Sigmoid colon (tissue), 4 donors: ENCODE measurements at regions not wholly inside any gene's neighbourhood (a gene's known extent, or its start where the extent isn't known, plus 50 kb on each side); places are given as distances from the start of the nearest gene placed in this dataset.
"Not testable (repeated sequence)": the region's sequence is repeated elsewhere in the genome, so short reads cannot be mapped to it uniquely, and the experiment has no call there.

Source experiments
- POLR2A ChIP-seq, 2 donors: fragments of 450-650 bp; IDR thresholded peaks; one replicate each; pipeline ENCODE4 v1.6.1; 2016; ENCODE audit warnings: antibody characterized with exemption in 2 of 2, mild to moderate bottlenecking in 2 of 2, moderate library complexity in 2 of 2
- POLR2AphosphoS5 ChIP-seq, 4 donors: sonication (generic); formaldehyde crosslinking; IDR thresholded peaks; one replicate each; pipeline ENCODE4 v1.6.1; 2017; ENCODE audit warnings: antibody characterized with exemption in 4 of 4
- TF ChIP-seq, protein P1 (sequence below), 4 experiments: fragments of 450-650 bp in 3 of 4; fragments of 200-600 bp in 1 of 4; IDR thresholded peaks; one replicate each; pipeline ENCODE4 v1.5.1; 2016 to 2019; ENCODE audit warnings: antibody characterized with exemption in 4 of 4, mild to moderate bottlenecking in 3 of 4, moderate library complexity in 2 of 4

DNA sequence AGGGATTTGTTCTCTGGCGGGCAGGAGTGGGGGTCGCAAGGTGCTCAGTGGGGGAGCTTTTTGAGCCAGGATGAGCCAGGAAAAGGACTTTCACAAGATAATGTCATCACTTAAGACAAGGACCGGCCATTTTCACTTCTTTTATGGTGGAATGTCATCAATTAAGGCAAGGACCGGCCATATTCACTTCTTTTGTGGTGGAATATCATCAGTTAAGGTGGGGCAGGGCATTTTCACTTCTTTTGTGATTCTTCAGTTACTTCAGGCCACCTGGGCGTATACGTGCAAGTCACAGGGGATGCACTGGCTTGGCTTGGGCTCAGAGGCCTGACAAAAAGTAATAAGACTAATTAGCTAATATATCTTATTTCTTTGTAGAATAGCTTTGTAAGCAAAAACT, 252.1 kb upstream of the TYRP1 start:
- TF ChIP-seq, protein P1, sequence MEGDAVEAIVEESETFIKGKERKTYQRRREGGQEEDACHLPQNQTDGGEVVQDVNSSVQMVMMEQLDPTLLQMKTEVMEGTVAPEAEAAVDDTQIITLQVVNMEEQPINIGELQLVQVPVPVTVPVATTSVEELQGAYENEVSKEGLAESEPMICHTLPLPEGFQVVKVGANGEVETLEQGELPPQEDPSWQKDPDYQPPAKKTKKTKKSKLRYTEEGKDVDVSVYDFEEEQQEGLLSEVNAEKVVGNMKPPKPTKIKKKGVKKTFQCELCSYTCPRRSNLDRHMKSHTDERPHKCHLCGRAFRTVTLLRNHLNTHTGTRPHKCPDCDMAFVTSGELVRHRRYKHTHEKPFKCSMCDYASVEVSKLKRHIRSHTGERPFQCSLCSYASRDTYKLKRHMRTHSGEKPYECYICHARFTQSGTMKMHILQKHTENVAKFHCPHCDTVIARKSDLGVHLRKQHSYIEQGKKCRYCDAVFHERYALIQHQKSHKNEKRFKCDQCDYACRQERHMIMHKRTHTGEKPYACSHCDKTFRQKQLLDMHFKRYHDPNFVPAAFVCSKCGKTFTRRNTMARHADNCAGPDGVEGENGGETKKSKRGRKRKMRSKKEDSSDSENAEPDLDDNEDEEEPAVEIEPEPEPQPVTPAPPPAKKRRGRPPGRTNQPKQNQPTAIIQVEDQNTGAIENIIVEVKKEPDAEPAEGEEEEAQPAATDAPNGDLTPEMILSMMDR (IDR thresholded peaks at IDR 0.05) = not testable (repeated sequence)
- not testable (repeated sequence) for TF ChIP-seq POLR2A, POLR2AphosphoS5 (IDR thresholded peaks at IDR 0.05)
